NCI-H526 treated with DMSO at 0.1 percent for 48 hours (cell line): ENCODE measurements at regions not wholly inside any gene's neighbourhood (a gene's known extent, or its start where the extent isn't known, plus 50 kb on each side); places are given as distances from the start of the nearest gene placed in this dataset.
"Not testable (repeated sequence)": the region's sequence is repeated elsewhere in the genome, so short reads cannot be mapped to it uniquely, and the experiment has no call there.

Experiments used
- DNase-seq: peaks from one replicate; lab custom pipeline; 2025; lab: John Stamatoyannopoulos, UW

- DNase-seq = no peak
Measured at GRCh38 chr2:16755442-16755841, 89.8 kb upstream of the CYRIA start.

GRCh38 chr2:16753025-16753424 lies 87.4 kb upstream of the CYRIA start:
- not testable (repeated sequence) for DNase-seq

- DNase-seq = not testable (repeated sequence)
Measured at GRCh38 chr2:16750925-16751214, 85.2 kb upstream of the CYRIA start.

GRCh38 chr2:16750175-16750924 lies 84.7 kb upstream of the CYRIA start:
- no peak for DNase-seq

GRCh38 chr2:16748511-16749266 lies 83.1 kb upstream of the CYRIA start:
- DNase-seq = not testable (repeated sequence)

- DNase-seq = no peak
Measured at GRCh38 chr2:16747689-16748088, 82.1 kb upstream of the CYRIA start.

GRCh38 chr2:16747257-16747656 lies 81.6 kb upstream of the CYRIA start:
- no peak for DNase-seq

- DNase-seq = no peak
Measured at GRCh38 chr2:16746833-16747232, 81.2 kb upstream of the CYRIA start.

- DNase-seq = no peak
Measured at GRCh38 chr2:16746329-16746728, 80.7 kb upstream of the CYRIA start.

- no peak for DNase-seq
Measured at GRCh38 chr2:16745466-16745865, 79.8 kb upstream of the CYRIA start.

- DNase-seq = no peak
Measured at GRCh38 chr2:16744521-16744920, 78.9 kb upstream of the CYRIA start.

- DNase-seq = no peak
Measured at GRCh38 chr2:16742026-16742425, 76.4 kb upstream of the CYRIA start.

GRCh38 chr2:16741498-16741897 lies 75.9 kb upstream of the CYRIA start:
- DNase-seq = no peak

- DNase-seq = no peak
Measured at GRCh38 chr2:16739778-16740581, 74.3 kb upstream of the CYRIA start.

- DNase-seq = no peak
Measured at GRCh38 chr2:16738361-16739225, 73.0 kb upstream of the CYRIA start.

- no peak for DNase-seq
Measured at GRCh38 chr2:16737812-16738211, 72.2 kb upstream of the CYRIA start.

GRCh38 chr2:16736633-16737032 lies 71.0 kb upstream of the CYRIA start:
- DNase-seq = no peak

- no peak for DNase-seq
Measured at GRCh38 chr2:16729335-16729734, 63.7 kb upstream of the CYRIA start.

- DNase-seq = no peak
Measured at GRCh38 chr2:16728351-16729136, 62.9 kb upstream of the CYRIA start.

GRCh38 chr2:16727849-16728248 lies 62.2 kb upstream of the CYRIA start:
- not testable (repeated sequence) for DNase-seq

GRCh38 chr2:16727256-16727655 lies 61.6 kb upstream of the CYRIA start:
- no peak for DNase-seq
